Stomach (tissue), 8 donors: ENCODE measurements at regions not wholly inside any gene's neighbourhood (a gene's known extent, or its start where the extent isn't known, plus 50 kb on each side); places are given as distances from the start of the nearest gene placed in this dataset.

ENCODE experiments used
- DNase-seq, 2 donors: peaks; one replicate each; pipeline versions ENCODE4 v3.0.0 to v3.0.0-alpha.2; 2013 to 2019
- H3K27ac ChIP-seq, 5 donors: fragments of 200-600 bp in 4 of 5; sonication (generic) in 4 of 5; one replicate each; pipeline ENCODE4 v1.5.1; 2013 to 2019; ENCODE audit warnings: mild to moderate bottlenecking in 1 of 5, moderate library complexity in 1 of 5
- H3K27me3 ChIP-seq, 3 donors: fragments of 200-600 bp; sonication (generic); one replicate each; pipeline ENCODE4 v1.5.1; 2017 to 2019; ENCODE audit warnings: mixed run types in 1 of 3
- H3K36me3 ChIP-seq, 4 donors: fragments of 200-600 bp; sonication (generic); 1 replicate in 3 of 4; 2 replicates in 1 of 4; pipeline ENCODE4 v1.5.1; 2016 to 2019
- H3K4me1 ChIP-seq, 4 donors: fragments of 200-600 bp; sonication (generic); one replicate each; pipeline ENCODE4 v1.5.1; 2016 to 2019
- H3K4me3 ChIP-seq, 4 donors: fragments of 200-600 bp; sonication (generic) in 3 of 4; one replicate each; pipeline ENCODE4 v1.5.1; 2016 to 2019; ENCODE audit warnings: mild to moderate bottlenecking in 1 of 4
- H3K9me3 ChIP-seq, 4 donors: fragments of 200-600 bp; sonication (generic); one replicate each; pipeline ENCODE4 v1.5.1; 2016 to 2019
- EP300 ChIP-seq: sonication (generic); formaldehyde crosslinking; IDR thresholded peaks from one replicate; pipeline ENCODE4 v1.6.1; 2017; ENCODE audit warnings: antibody characterized with exemption
- POLR2A ChIP-seq, 4 donors: fragments of 450-650 bp; IDR thresholded peaks; one replicate each; pipeline ENCODE4 v1.6.1; 2016; ENCODE audit warnings: antibody characterized with exemption in 4 of 4, control low read depth in 2 of 4, mild to moderate bottlenecking in 1 of 4, moderate library complexity in 1 of 4
- POLR2AphosphoS5 ChIP-seq, 3 donors: sonication (generic); formaldehyde crosslinking; IDR thresholded peaks; one replicate each; pipeline ENCODE4 v1.6.1; 2016; ENCODE audit warnings: antibody characterized with exemption in 3 of 3
- WGBS, 5 donors: extraction: QIAGEN DNeasy Blood & Tissue Kit in 3 of 5; methylation state at CpG; one replicate each; pipeline versions ENCODE4 v1.1.5 to v1.1.7; 2013 to 2018; 5-methylcytosine and 5-hydroxymethylcytosine counted together
- intact Hi-C: fragments of 100-400 bp; cut with DNase I; formaldehyde crosslinking; loops from one replicate; pipeline ENCODE4 v1.15.1; 2023; ENCODE audit warnings: low total_unique reads
- TF ChIP-seq, protein P1 (sequence below), 7 experiments: fragments of 450-650 bp in 4 of 7; fragments of 200-600 bp in 3 of 7; sonication (generic) in 3 of 7; IDR thresholded peaks; one replicate each; pipeline ENCODE4 v1.5.1; 2016 to 2019; ENCODE audit warnings: antibody characterized with exemption in 7 of 7, control low read depth in 2 of 7, mild to moderate bottlenecking in 1 of 7
- donor health status: healthy with polysubstance abuse.
- donor health status: Bipolar disorder and iron deficiency.
- donor health status: healthy.

- WGBS, 5 donors, result 62 to 72% (median 65%) methylated on average over 7 of the region's 7 CpGs
- TF ChIP-seq EP300 (no peak), POLR2AphosphoS5 (IDR thresholded peaks at IDR 0.05) (no peak), POLR2A (IDR thresholded peaks at IDR 0.05) (no peak)
- TF ChIP-seq, protein P1, sequence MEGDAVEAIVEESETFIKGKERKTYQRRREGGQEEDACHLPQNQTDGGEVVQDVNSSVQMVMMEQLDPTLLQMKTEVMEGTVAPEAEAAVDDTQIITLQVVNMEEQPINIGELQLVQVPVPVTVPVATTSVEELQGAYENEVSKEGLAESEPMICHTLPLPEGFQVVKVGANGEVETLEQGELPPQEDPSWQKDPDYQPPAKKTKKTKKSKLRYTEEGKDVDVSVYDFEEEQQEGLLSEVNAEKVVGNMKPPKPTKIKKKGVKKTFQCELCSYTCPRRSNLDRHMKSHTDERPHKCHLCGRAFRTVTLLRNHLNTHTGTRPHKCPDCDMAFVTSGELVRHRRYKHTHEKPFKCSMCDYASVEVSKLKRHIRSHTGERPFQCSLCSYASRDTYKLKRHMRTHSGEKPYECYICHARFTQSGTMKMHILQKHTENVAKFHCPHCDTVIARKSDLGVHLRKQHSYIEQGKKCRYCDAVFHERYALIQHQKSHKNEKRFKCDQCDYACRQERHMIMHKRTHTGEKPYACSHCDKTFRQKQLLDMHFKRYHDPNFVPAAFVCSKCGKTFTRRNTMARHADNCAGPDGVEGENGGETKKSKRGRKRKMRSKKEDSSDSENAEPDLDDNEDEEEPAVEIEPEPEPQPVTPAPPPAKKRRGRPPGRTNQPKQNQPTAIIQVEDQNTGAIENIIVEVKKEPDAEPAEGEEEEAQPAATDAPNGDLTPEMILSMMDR (IDR thresholded peaks at IDR 0.05), result no peak
- no peak overlapping the region for H3K27ac ChIP-seq
Observed at GRCh38 chr5:3186156-3186555, 409.5 kb upstream of the IRX1 start.

GRCh38 chr5:3185488-3185887 lies 410.1 kb upstream of the IRX1 start:
- no peaks in the 10 kb centered on the region for H3K9me3 ChIP-seq
- H3K36me3 ChIP-seq, result no peaks in the 10 kb centered on the region
- WGBS, 5 donors, result 43 to 60% (median 50%) methylated on average over 12 of the region's 12 CpGs
- H3K27me3 ChIP-seq, result peaks cover 0 to 27% (median 0%) of the 10 kb centered on the region in 3 donors
- no peaks in the 10 kb centered on the region for H3K4me1 ChIP-seq
- no peak for DNase-seq
- TF ChIP-seq, protein P1 (IDR thresholded peaks at IDR 0.05), result no peak
- TF ChIP-seq EP300, result no peak
- TF ChIP-seq POLR2AphosphoS5 (IDR thresholded peaks at IDR 0.05), result no peak
- TF ChIP-seq POLR2A (IDR thresholded peaks at IDR 0.05), result no peak
- no peak overlapping the region for H3K27ac ChIP-seq
- intact Hi-C loops, result no loop called here
- no peak overlapping the region for H3K4me3 ChIP-seq

More at GRCh38 chr5:3186156-3186555, 409.5 kb upstream of the IRX1 start:
- Histone ChIP-seq H3K4me3 (no peak overlapping the region), H3K9me3 (no peaks in the 10 kb centered on the region), H3K36me3 (no peaks in the 10 kb centered on the region), H3K27me3 (peaks cover 0 to 27% (median 0%) of the 10 kb centered on the region in 3 donors), H3K4me1 (no peaks in the 10 kb centered on the region)
- intact Hi-C loops, result no loop called here
- DNase-seq, result no peak

GRCh38 chr5:3182133-3182876 lies 413.3 kb upstream of the IRX1 start:
- Histone ChIP-seq H3K36me3 (no peaks in the 10 kb centered on the region), H3K27me3 (peaks cover 0 to 16% (median 0%) of the 10 kb centered on the region in 3 donors), H3K9me3 (no peaks in the 10 kb centered on the region), H3K27ac (no peak overlapping the region), H3K4me3 (no peak overlapping the region), H3K4me1 (no peaks in the 10 kb centered on the region)
- DNase-seq, result no peak
- TF ChIP-seq EP300, result no peak
- TF ChIP-seq POLR2AphosphoS5 (IDR thresholded peaks at IDR 0.05), result no peak
- TF ChIP-seq, protein P1 (IDR thresholded peaks at IDR 0.05), result no peak
- TF ChIP-seq POLR2A (IDR thresholded peaks at IDR 0.05), result no peak
- 61 to 68% (median 66%) methylated on average over 12 of the region's 12 CpGs for WGBS, 5 donors
- intact Hi-C loops, result no loop called here

GRCh38 chr5:3181671-3182070 lies 414.0 kb upstream of the IRX1 start:
- Histone ChIP-seq H3K4me3 (no peak overlapping the region), H3K4me1 (no peaks in the 10 kb centered on the region), H3K27ac (no peak overlapping the region), H3K36me3 (no peaks in the 10 kb centered on the region), H3K9me3 (no peaks in the 10 kb centered on the region), H3K27me3 (peaks cover 0 to 16% (median 0%) of the 10 kb centered on the region in 3 donors)
- no peak for DNase-seq
- 47 to 62% (median 57%) methylated on average over 18 of the region's 18 CpGs for WGBS, 5 donors
- TF ChIP-seq POLR2AphosphoS5 (IDR thresholded peaks at IDR 0.05), result no peak
- TF ChIP-seq EP300, result no peak
- TF ChIP-seq, protein P1 (IDR thresholded peaks at IDR 0.05), result no peak
- no peak for TF ChIP-seq POLR2A (IDR thresholded peaks at IDR 0.05)
- intact Hi-C loops, result no loop called here
